GM12891 (cell line): ENCODE measurements at regions not wholly inside any gene's neighbourhood (a gene's known extent, or its start where the extent isn't known, plus 50 kb on each side); places are given as distances from the start of the nearest gene placed in this dataset.

ENCODE experiments used
- PAX5 ChIP-seq: IDR thresholded peaks from 2 replicates; pipeline ENCODE4 v1.6.1; 2011; ENCODE audit warnings: low read length, moderate library complexity, mild to moderate bottlenecking; ENCODE audit not compliant: insufficient read depth, severe bottlenecking
- POLR2A ChIP-seq: IDR thresholded peaks from 2 replicates; pipeline ENCODE4 v1.6.1; 2011; ENCODE audit warnings: low read depth, low read length, control low read depth
- POLR2AphosphoS5 ChIP-seq: IDR thresholded peaks from 2 replicates; pipeline ENCODE4 v1.6.1; 2011; ENCODE audit warnings: low read depth, low read length, control low read depth
- TAF1 ChIP-seq: IDR thresholded peaks from 2 replicates; pipeline ENCODE4 v1.6.1; 2011; ENCODE audit warnings: low read depth, low read length, control low read depth

DNA sequence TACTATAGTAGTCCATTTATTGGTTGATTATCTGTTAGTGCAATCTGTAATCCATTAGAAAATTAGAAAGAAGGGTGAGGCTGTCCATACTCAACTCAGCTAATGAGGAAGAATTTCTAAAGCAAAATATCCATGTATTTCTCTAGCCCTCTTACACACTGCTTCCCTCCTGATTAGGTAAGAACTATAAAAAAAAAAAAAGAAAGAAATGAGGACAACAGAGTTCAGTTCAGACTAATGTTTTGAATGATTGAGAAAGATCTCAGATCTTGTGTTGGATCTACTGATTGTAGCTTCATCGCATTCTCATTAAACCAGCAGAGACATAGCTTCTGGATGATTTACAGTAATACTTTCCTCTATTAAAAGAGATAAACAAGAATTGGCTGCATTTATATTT lies 233.3 kb downstream of the KLF5 start:
- TF ChIP-seq TAF1, result no peak
- TF ChIP-seq POLR2AphosphoS5, result no peak
- TF ChIP-seq PAX5, result no peak
- no peak for TF ChIP-seq POLR2A
